GM19324 (cell line): ENCODE measurements at regions not wholly inside any gene's neighbourhood (a gene's known extent, or its start where the extent isn't known, plus 50 kb on each side); places are given as distances from the start of the nearest gene placed in this dataset.
"Not testable (repeated sequence)": the region's sequence is repeated elsewhere in the genome, so short reads cannot be mapped to it uniquely, and the experiment has no call there.

Experiments
- ATAC-seq: cut with Tn5 transposase; IDR thresholded peaks from one replicate; pipeline ENCODE4 v1.9.1; 2021; ENCODE audit warnings: mild to moderate bottlenecking, moderate library complexity; ENCODE audit not compliant: unreplicated experiment, low FRiP score

DNA sequence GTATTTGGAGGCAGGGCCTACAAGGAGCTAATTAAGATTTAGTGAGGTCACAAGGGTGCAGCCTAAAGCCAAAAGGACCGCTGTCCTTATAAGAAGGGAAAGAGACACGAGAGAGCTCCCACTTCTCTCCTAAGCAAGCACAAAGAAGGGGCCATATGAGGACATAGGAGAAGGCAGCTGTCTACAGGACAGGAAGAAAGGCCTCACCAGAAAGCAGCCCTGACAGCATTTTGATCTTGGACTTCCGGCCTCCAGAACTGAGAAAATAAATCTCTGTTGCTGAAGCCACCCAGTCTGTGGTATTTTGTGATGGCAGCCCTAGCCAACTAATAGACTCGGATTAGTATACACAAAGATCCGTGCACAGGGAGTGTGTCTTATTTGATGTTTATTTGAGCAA lies 139.7 kb downstream of the B3GNT2 start:
- ATAC-seq = no peak

GRCh38 chr2:62334440-62335058 lies 138.6 kb downstream of the B3GNT2 start:
- no peak for ATAC-seq

DNA sequence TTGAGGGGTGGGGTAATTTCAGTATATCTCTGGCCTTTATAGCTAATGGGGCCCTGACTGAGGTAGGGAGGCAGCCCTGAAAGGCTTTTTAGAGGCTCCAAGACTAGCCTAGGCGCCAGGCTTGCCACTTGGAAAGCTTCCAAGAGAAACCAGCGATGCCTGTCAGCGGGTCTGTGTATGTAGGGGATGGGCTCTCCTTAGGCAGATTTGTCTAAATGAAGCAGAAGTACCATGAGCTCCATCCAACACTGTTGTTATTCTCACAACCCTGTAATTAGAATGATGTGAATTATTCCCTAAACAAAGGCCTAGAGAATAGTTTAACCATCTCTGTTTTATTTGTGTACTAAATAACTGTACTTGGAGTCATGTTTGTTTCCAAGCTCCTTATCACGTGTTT lies 138.1 kb downstream of the B3GNT2 start:
- no peak for ATAC-seq

- ATAC-seq = no peak
These were observed 135.0 kb downstream of the B3GNT2 start for GRCh38 chr2:62330959-62331358.

- ATAC-seq = no peak
These were observed 133.9 kb downstream of the B3GNT2 start for GRCh38 chr2:62329797-62330196.

GRCh38 chr2:62326735-62327134 lies 130.8 kb downstream of the B3GNT2 start:
- ATAC-seq = no peak

DNA sequence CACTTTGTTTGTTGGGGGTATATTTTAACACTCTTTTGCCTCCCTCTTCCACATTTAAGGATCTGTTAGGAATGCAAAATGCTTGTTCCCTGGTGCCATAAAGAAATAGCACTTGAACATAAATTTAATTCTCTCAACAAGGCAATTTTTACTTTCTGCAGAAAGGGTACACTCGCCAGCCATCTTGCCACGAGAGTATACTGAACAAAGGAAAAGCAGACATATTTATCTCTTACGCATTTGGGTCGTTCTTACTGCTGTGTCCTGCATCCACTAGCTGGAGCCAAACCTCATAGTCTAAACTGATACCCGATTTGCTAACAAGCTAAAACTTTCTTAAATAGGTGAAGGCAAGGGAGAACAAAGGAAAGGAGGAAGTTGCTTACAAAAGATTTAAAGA lies 129.5 kb downstream of the B3GNT2 start:
- no peak for ATAC-seq

DNA sequence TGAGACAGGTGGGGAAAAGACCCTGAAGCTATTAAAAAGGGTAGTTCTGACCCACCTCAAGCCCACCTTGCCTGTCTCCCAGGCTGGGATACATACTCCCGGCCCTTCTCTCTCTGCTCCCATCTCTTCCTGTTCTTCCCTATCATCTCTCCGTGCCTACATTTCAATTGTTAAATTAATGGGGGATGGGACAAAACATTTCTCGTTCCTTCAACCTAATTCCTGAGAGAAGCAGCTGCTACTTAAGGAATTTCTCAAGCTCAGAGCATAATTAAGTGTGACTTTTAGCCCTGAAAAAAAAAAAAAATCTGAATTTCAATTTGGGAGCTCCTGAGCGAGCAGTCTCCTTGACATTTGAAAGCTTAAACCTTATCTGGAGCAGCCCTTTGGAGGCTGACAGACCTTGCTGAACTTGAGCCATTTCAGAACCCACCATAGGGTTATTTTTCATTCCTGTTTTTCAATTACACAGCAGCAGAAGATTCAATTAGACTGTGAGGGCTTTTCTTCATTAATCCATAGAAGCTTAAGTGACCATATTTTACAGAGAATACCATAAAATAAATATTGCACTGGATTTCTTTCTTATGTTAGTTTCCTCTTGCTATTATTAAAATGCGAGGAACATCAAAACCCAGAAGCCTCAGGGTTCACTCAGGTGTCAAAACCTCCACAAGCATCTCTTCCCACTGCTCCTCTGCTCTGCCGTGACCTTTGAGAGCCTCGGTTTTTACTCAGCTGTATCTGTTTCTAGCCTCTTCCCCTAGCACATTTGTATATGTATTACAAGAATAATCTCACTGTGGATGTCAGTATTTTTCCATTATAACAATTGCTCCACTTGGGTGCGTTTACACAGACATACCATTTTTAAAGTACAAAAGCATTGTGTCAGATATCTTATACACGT lies 125.7 kb downstream of the B3GNT2 start:
- ATAC-seq = no peak

DNA sequence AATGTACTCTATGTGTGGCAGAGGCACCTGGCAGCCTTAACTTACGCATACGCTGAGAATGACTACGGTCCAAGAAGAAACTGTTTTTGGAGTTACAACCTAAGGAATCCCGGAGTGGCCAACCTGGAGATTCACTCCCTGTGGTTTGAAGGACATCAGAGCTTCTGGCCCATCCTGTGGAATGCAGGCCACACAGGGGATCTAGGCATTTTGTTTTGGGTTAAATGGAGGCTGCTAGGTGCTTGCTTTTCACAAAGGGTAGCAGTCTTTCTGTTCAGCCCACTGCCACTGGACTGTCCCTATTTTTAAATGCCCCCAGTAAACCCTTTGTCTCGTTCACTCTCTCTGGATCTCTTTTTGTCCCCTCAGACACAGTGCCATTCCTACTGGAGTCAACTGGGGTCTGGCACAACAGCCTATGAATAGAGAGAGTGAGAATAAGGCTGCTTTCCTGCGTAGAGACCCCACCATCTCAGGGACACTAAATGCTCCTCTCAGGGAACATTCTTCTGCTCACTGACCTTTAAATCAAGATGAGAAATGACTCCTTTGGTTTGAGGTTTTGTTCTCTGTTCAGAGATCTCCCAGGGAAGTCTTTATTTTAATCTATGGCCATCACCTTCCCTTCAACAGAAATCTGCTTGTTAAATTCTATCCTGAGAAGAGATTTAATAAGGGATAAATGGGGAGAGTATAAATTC lies 124.9 kb downstream of the B3GNT2 start:
- ATAC-seq = no peak

DNA sequence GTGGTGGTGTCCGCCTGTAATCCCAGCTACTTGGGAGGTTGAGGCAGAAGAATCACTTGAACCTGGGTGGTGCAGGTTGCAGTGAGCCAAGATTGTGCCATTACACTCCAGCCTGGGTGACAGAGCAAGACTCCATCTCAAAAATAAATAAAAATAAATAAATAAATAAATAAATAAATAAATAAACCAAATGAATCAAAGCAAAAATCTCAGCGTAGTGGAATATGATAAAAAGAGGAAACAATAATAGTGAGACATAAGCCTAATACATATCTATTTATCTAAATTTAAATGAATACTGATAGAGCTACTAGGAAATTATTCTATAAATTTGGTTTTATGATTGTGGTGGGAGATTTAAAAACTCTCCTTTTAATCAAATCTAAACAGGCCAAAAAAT lies 124.2 kb downstream of the B3GNT2 start:
- not testable (repeated sequence) for ATAC-seq

DNA sequence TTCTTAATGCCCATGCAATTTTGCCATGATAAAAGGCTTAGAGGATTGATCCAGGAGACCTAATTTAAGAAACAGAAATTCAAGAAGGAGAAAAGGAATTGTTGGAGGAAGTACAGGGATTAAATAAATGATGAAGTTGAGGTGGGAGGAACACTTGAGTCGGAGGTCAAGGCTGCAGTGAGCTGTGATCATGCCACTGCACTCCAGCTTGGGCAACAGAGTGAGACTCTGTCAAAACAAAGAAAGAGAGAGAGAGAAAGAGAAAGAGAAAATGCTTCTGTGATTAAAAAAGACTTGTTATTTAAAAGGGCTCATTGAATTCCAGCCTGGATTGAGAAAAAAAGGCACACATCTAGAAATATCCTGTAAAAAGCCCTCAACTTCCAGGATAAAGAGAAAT lies 123.2 kb downstream of the B3GNT2 start:
- no peak for ATAC-seq

GRCh38 chr2:62315476-62315875 lies 119.6 kb downstream of the B3GNT2 start:
- no peak for ATAC-seq

GRCh38 chr2:62314291-62314690 lies 118.4 kb downstream of the B3GNT2 start:
- ATAC-seq = no peak

- no peak for ATAC-seq
These were observed 117.7 kb downstream of the B3GNT2 start for GRCh38 chr2:62313449-62314227.

DNA sequence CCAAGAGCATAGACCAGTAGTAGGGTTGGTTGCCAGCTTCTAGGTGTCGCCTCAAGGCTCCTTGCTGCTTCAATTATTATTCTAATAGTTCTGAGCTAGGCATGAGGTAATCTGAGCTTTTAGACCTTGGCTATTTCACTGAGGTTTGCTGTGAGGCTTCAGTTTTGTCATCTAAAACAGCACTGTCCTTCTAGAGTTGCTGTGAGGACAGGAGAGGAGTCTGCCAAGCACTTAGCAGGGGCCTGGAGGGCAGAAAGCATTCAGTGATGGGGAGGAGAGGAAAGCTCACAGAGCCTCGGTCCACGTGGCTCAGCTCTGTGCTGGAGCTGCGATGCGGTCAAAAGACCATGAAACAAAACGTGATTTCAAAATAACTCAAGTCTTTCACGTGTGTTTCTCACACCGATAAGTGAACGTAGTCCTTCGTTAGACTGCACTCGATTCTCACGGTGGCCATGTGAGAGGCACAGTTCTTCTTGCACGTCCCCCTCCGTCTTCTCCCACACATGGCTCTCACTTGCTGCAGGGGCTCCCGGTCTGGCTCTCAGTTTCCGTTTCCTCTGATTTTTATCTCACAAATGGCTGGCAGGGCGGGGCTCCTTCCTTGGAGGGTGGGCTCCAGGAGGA lies 113.7 kb downstream of the B3GNT2 start:
- ATAC-seq = peak; percentile 61

GRCh38 chr2:62309081-62309464 lies 113.2 kb downstream of the B3GNT2 start:
- no peak for ATAC-seq

- ATAC-seq = no peak
These were observed 111.8 kb downstream of the B3GNT2 start for GRCh38 chr2:62307469-62308389.

DNA sequence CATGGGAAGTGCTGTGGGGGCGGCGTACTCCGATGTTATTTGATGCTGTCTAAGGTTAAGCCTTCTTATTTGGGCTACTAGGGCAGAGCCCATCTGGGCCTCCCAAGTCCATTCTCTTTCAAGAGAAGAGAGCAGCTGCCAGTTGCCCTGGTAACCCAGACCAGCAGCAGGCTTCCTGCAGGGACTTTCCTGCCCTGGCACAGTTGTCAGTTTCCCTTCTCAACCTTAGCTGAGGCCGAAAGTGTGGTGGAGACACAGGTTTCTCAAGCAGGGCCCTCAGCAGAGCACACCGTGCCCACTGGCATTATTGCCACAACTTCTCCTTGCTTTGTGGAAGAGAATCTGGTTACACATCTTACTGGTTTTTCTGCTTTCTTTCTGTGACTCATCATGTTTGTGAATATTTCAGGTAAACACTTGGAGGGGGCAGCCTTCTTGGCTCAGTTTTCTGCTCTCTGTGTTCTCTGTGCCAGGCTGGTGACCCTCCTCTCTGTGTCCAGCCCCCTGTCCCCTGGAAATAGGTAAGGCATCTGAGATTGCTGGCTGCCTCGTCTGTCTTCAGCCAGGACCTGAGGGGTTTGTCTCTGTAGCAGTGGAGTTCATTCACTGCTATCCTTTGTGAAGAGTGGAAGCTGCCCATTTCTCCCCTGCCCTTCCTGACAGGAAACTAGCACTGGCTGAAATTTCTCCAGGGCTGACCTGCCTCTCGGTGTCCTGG lies 111.0 kb downstream of the B3GNT2 start:
- peak; percentile 52 for ATAC-seq
